ENCODE measurements at regions not wholly inside any gene's neighbourhood (a gene's known extent, or its start where the extent isn't known, plus 50 kb on each side); places are given as distances from the start of the nearest gene placed in this dataset.
"Not testable (repeated sequence)": the region's sequence is repeated elsewhere in the genome, so short reads cannot be mapped to it uniquely, and the experiment has no call there.

DNA sequence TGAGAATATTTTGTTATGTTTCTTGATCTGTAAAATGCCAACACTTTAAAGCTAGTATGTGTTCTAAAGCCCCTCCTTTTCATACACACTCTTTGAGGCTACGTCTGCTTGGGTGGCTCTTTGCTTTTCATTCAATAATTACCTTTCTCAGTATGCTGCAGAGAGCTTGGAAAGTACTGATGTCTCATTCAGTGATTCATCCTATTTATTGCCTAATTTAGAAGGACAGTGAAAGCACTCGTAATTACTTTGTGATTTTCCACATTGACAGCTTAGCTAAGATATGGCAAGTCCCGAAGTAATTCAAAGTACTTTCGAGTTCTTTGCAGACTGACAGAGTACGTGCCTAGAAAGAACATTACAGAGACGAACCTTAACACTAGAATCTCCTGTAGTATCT is 57.2 kb downstream of the BMP15 start:
- DNase-seq (ENCODE audit: low spot score) = no peak
- TF ChIP-seq, protein P1, sequence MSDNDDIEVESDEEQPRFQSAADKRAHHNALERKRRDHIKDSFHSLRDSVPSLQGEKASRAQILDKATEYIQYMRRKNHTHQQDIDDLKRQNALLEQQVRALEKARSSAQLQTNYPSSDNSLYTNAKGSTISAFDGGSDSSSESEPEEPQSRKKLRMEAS (IDR thresholded peaks at IDR 0.05) = no peak
- TF ChIP-seq GABPA (IDR thresholded peaks at IDR 0.05 in 1 of 2, conservative IDR thresholded peaks at IDR 0.05 in 1 of 2) (no peak), NR2F2 (IDR thresholded peaks at IDR 0.05) (no peak), TAF1 (conservative IDR thresholded peaks at IDR 0.05) (no peak), JUND (IDR thresholded peaks at IDR 0.05) (no peak), YY1 (IDR thresholded peaks at IDR 0.05) (no peak), FOXA2 (IDR thresholded peaks at IDR 0.05) (no peak), HNF4G (IDR thresholded peaks at IDR 0.05) (no peak)
- TF ChIP-seq, protein P2, sequence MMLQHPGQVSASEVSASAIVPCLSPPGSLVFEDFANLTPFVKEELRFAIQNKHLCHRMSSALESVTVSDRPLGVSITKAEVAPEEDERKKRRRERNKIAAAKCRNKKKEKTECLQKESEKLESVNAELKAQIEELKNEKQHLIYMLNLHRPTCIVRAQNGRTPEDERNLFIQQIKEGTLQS (IDR thresholded peaks at IDR 0.05) = no peak
- TF ChIP-seq, protein P3, sequence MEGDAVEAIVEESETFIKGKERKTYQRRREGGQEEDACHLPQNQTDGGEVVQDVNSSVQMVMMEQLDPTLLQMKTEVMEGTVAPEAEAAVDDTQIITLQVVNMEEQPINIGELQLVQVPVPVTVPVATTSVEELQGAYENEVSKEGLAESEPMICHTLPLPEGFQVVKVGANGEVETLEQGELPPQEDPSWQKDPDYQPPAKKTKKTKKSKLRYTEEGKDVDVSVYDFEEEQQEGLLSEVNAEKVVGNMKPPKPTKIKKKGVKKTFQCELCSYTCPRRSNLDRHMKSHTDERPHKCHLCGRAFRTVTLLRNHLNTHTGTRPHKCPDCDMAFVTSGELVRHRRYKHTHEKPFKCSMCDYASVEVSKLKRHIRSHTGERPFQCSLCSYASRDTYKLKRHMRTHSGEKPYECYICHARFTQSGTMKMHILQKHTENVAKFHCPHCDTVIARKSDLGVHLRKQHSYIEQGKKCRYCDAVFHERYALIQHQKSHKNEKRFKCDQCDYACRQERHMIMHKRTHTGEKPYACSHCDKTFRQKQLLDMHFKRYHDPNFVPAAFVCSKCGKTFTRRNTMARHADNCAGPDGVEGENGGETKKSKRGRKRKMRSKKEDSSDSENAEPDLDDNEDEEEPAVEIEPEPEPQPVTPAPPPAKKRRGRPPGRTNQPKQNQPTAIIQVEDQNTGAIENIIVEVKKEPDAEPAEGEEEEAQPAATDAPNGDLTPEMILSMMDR (IDR thresholded peaks at IDR 0.05; ENCODE audit: low read depth, low read length, missing input control) = no peak
- TF ChIP-seq, protein P4, sequence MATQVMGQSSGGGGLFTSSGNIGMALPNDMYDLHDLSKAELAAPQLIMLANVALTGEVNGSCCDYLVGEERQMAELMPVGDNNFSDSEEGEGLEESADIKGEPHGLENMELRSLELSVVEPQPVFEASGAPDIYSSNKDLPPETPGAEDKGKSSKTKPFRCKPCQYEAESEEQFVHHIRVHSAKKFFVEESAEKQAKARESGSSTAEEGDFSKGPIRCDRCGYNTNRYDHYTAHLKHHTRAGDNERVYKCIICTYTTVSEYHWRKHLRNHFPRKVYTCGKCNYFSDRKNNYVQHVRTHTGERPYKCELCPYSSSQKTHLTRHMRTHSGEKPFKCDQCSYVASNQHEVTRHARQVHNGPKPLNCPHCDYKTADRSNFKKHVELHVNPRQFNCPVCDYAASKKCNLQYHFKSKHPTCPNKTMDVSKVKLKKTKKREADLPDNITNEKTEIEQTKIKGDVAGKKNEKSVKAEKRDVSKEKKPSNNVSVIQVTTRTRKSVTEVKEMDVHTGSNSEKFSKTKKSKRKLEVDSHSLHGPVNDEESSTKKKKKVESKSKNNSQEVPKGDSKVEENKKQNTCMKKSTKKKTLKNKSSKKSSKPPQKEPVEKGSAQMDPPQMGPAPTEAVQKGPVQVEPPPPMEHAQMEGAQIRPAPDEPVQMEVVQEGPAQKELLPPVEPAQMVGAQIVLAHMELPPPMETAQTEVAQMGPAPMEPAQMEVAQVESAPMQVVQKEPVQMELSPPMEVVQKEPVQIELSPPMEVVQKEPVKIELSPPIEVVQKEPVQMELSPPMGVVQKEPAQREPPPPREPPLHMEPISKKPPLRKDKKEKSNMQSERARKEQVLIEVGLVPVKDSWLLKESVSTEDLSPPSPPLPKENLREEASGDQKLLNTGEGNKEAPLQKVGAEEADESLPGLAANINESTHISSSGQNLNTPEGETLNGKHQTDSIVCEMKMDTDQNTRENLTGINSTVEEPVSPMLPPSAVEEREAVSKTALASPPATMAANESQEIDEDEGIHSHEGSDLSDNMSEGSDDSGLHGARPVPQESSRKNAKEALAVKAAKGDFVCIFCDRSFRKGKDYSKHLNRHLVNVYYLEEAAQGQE (IDR thresholded peaks at IDR 0.05) = no peak
- TF ChIP-seq, protein P5, sequence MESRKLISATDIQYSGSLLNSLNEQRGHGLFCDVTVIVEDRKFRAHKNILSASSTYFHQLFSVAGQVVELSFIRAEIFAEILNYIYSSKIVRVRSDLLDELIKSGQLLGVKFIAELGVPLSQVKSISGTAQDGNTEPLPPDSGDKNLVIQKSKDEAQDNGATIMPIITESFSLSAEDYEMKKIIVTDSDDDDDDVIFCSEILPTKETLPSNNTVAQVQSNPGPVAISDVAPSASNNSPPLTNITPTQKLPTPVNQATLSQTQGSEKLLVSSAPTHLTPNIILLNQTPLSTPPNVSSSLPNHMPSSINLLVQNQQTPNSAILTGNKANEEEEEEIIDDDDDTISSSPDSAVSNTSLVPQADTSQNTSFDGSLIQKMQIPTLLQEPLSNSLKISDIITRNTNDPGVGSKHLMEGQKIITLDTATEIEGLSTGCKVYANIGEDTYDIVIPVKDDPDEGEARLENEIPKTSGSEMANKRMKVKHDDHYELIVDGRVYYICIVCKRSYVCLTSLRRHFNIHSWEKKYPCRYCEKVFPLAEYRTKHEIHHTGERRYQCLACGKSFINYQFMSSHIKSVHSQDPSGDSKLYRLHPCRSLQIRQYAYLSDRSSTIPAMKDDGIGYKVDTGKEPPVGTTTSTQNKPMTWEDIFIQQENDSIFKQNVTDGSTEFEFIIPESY (IDR thresholded peaks at IDR 0.05) = no peak
- H3K4me1 ChIP-seq (ENCODE audit: control insufficient read depth in 4 of 4, insufficient read depth in 4 of 4, low read length in 3 of 4) = no peaks in the 10 kb centered on the region
- 86% methylated on average over 6 of the region's 6 CpGs for WGBS
- no peak overlapping the region for H3K27ac ChIP-seq (ENCODE audit: low read depth in 1 of 2, low read length in 2 of 2)
- H3K4me3 ChIP-seq (ENCODE audit: low read depth in 1 of 3, low read length in 3 of 3) = no peak overlapping the region
- no peaks in the 10 kb centered on the region for H3K36me3 ChIP-seq (ENCODE audit: control insufficient read depth in 4 of 4, insufficient read depth in 3 of 4, low read depth in 1 of 4, low read length in 3 of 4)
- H3K9me3 ChIP-seq (ENCODE audit: control insufficient read depth in 4 of 4, low read length in 3 of 4) = no peaks in the 10 kb centered on the region
- H3K9ac ChIP-seq (ENCODE audit: low read depth in 1 of 2, low read length in 2 of 2) = no peak overlapping the region
- no peaks in the 10 kb centered on the region for H3K27me3 ChIP-seq (ENCODE audit: control insufficient read depth in 4 of 4, insufficient read depth in 4 of 4, low read length in 3 of 4)

DNA sequence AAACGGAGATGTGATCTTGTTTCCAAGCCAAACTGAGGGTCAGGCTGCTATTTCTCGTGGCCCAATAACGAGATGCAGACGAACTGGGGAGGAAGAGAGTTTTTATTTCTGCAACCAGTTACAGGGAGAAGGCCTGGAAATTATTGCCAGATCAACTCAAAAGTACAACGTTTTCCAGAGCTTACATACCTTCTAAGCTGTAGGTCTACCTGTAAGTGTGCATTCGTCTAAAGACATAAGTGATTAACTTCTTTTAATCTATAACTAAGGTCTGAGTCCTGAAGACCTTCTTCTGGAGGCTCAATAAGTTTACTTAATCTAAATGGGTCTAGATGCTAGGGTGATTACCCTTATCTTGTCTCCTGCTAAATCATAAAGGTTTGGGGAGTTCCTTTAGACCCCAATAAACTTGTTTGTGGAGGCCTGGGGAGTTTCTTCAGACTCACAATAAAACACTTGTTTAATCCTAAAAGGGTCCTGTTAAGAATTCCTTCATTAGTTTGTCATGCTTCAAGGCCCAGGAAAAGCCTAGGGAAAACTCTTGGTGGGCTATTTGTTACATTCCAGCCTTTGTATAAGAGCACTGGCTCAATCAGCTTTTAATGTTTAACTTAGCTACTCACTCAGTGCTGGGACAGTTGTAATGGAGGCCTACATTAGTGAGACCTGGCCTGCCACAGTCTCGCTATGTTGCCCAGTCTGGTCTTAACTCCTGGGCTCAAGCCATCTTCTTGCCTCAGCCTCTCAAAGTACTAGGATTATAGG is 58.5 kb downstream of the BMP15 start:
- H3K36me3 ChIP-seq (ENCODE audit: control insufficient read depth in 4 of 4, insufficient read depth in 3 of 4, low read depth in 1 of 4, low read length in 3 of 4); H3K9ac ChIP-seq (ENCODE audit: low read depth in 1 of 2, low read length in 2 of 2); H3K27me3 ChIP-seq (ENCODE audit: control insufficient read depth in 4 of 4, insufficient read depth in 4 of 4, low read length in 3 of 4); H3K4me1 ChIP-seq (ENCODE audit: control insufficient read depth in 4 of 4, insufficient read depth in 4 of 4, low read length in 3 of 4); H3K27ac ChIP-seq (ENCODE audit: low read depth in 1 of 2, low read length in 2 of 2); DNase-seq (ENCODE audit: low spot score); H3K9me3 ChIP-seq (ENCODE audit: control insufficient read depth in 4 of 4, low read length in 3 of 4); H3K4me3 ChIP-seq (ENCODE audit: low read depth in 1 of 3, low read length in 3 of 3): not testable (repeated sequence)
- WGBS = 81% methylated on average over 7 of the region's 7 CpGs
